ENCODE measurements at regions not wholly inside any gene's neighbourhood (a gene's known extent, or its start where the extent isn't known, plus 50 kb on each side); places are given as distances from the start of the nearest gene placed in this dataset.
"Not testable (repeated sequence)": the region's sequence is repeated elsewhere in the genome, so short reads cannot be mapped to it uniquely, and the experiment has no call there.

- DNase-seq: no peak
Observed at GRCh38 chr5:105259581-105260217, 1697.1 kb upstream of the NUDT12 start.

GRCh38 chr5:105238561-105238960, 1676.0 kb upstream of the NUDT12 start:
- DNase-seq: no peak

GRCh38 chr5:105230516-105231157, 1668.0 kb upstream of the NUDT12 start:
- DNase-seq: no peak

- no peak for DNase-seq
Observed at GRCh38 chr5:105218018-105218417, 1655.4 kb upstream of the NUDT12 start.

GRCh38 chr5:105213078-105213477, 1650.5 kb upstream of the NUDT12 start:
- no peak for DNase-seq

- DNase-seq: no peak
Observed at GRCh38 chr5:105207066-105207465, 1644.5 kb upstream of the NUDT12 start.

GRCh38 chr5:105197531-105197930, 1634.9 kb upstream of the NUDT12 start:
- DNase-seq: no peak

- no peak for DNase-seq
Observed at GRCh38 chr5:105195765-105196164, 1633.2 kb upstream of the NUDT12 start.

- no peak for DNase-seq
Observed at GRCh38 chr5:105172918-105173317, 1610.3 kb upstream of the NUDT12 start.

GRCh38 chr5:105168806-105169205, 1606.2 kb upstream of the NUDT12 start:
- DNase-seq: no peak

GRCh38 chr5:105167092-105167491, 1604.5 kb upstream of the NUDT12 start:
- DNase-seq: no peak

GRCh38 chr5:105163547-105163946, 1601.0 kb upstream of the NUDT12 start:
- DNase-seq: no peak

GRCh38 chr5:105162557-105162956, 1600.0 kb upstream of the NUDT12 start:
- DNase-seq: not testable (repeated sequence)

- no peak for DNase-seq
Observed at GRCh38 chr5:105158526-105158925, 1595.9 kb upstream of the NUDT12 start.

GRCh38 chr5:105150323-105150722, 1587.7 kb upstream of the NUDT12 start:
- DNase-seq: no peak

GRCh38 chr5:105146867-105147266, 1584.3 kb upstream of the NUDT12 start:
- no peak for DNase-seq

GRCh38 chr5:105145152-105145551, 1582.6 kb upstream of the NUDT12 start:
- no peak for DNase-seq

GRCh38 chr5:105134328-105134727, 1571.7 kb upstream of the NUDT12 start:
- no peak for DNase-seq

- DNase-seq: no peak
Observed at GRCh38 chr5:105133087-105133486, 1570.5 kb upstream of the NUDT12 start.

GRCh38 chr5:105132581-105132980, 1570.0 kb upstream of the NUDT12 start:
- no peak for DNase-seq

- DNase-seq: no peak
Observed at GRCh38 chr5:105131045-105131444, 1568.5 kb upstream of the NUDT12 start.

GRCh38 chr5:105101577-105101976, 1539.0 kb upstream of the NUDT12 start:
- no peak for DNase-seq

- no peak for DNase-seq
Observed at GRCh38 chr5:105088961-105089360, 1526.4 kb upstream of the NUDT12 start.

GRCh38 chr5:105088102-105088501, 1525.5 kb upstream of the NUDT12 start:
- no peak for DNase-seq

- DNase-seq: no peak
Observed at GRCh38 chr5:105057893-105058292, 1495.3 kb upstream of the NUDT12 start.

All from activated gamma-delta T cell (primary cell).